B cell (primary cell): ENCODE measurements at regions not wholly inside any gene's neighbourhood (a gene's known extent, or its start where the extent isn't known, plus 50 kb on each side); places are given as distances from the start of the nearest gene placed in this dataset.

Source experiments
- ATAC-seq: fragments of 200-7000 bp; cut with Tn5 transposase; one replicate; pipeline ENCODE4 v1.10.0; 2021; ENCODE audit warnings: low read depth, mild to moderate bottlenecking, moderate number of reproducible peaks, moderate library complexity
- CTCF ChIA-PET: fragments of 350-600 bp; sonication (Branson Sonifier 250); formaldehyde crosslinking; loops from one replicate; lab custom pipeline; 2021; ENCODE audit warnings: antibody characterized with exemption, inconsistent platforms; lab: Charles Lee
- POLR2A ChIA-PET: fragments of 350-600 bp; sonication (Branson Sonifier 250); formaldehyde crosslinking; loops from one replicate; lab custom pipeline; 2021; ENCODE audit warnings: antibody characterized with exemption; lab: Charles Lee
- DNase-seq: peaks from one replicate; pipeline ENCODE4 v3.0.0; 2013
- H2AFZ ChIP-seq: 2 replicates; pipeline ENCODE4 v1.6.1; 2012; ENCODE audit warnings: mild to moderate bottlenecking, low read depth, low read length; ENCODE audit not compliant: insufficient read depth, poor library complexity, severe bottlenecking
- H3K27ac ChIP-seq, 2 donors: 1 replicate in 1 of 2; 2 replicates in 1 of 2; pipeline ENCODE4 v1.5.1; 2012 to 2013; ENCODE audit warnings: low read length in 2 of 2, mild to moderate bottlenecking in 2 of 2, moderate library complexity in 1 of 2
- H3K27me3 ChIP-seq, 4 experiments: fragments of 200-600 bp in 1 of 4; sonication (generic) in 1 of 4; replicated peaks in 1 of 4; 1 replicate in 2 of 4; 2 replicates in 2 of 4; pipeline versions ENCODE4 v1.6.1 to v1.7.0; 2013 to 2016; ENCODE audit warnings: low read length in 3 of 4, mild to moderate bottlenecking in 2 of 4, mixed read lengths in 1 of 4, moderate library complexity in 1 of 4; ENCODE audit not compliant: insufficient read depth in 4 of 4, control insufficient read depth in 3 of 4; ENCODE audit errors: control extremely low read depth in 1 of 4
- H3K36me3 ChIP-seq, 2 experiments: replicated peaks in 1 of 2; 1 replicate in 1 of 2; 2 replicates in 1 of 2; pipeline versions ENCODE4 v1.6.1 to v1.7.1; 2013; ENCODE audit warnings: low read length in 1 of 2; ENCODE audit not compliant: insufficient read depth in 2 of 2, control insufficient read depth in 1 of 2; ENCODE audit errors: control extremely low read depth in 1 of 2, extremely low read depth in 1 of 2
- H3K4me1 ChIP-seq, 2 donors: fragments of 200-600 bp in 1 of 2; sonication (generic) in 1 of 2; 1 replicate in 1 of 2; 2 replicates in 1 of 2; pipeline versions ENCODE4 v1.5.1 to v1.6.1; 2013 to 2017; ENCODE audit warnings: low read length in 2 of 2; ENCODE audit not compliant: control insufficient read depth in 2 of 2, insufficient read depth in 2 of 2
- H3K4me2 ChIP-seq: replicated peaks from 2 replicates; pipeline ENCODE3; 2012; ENCODE audit warnings: mild to moderate bottlenecking, low read depth, low read length; ENCODE audit not compliant: poor library complexity, severe bottlenecking
- H3K4me3 ChIP-seq, 5 experiments: fragments of 200-600 bp in 1 of 5; sonication (generic) in 1 of 5; 1 replicate in 3 of 5; 2 replicates in 2 of 5; pipeline versions ENCODE4 v1.5.1 to v1.7.0; 2011 to 2016; ENCODE audit warnings: low read length in 4 of 5, mild to moderate bottlenecking in 4 of 5, low read depth in 2 of 5, control low read depth in 1 of 5, moderate library complexity in 1 of 5; ENCODE audit not compliant: insufficient read depth in 1 of 5; ENCODE audit errors: control extremely low read depth in 1 of 5, extremely low read depth in 1 of 5
- H3K79me2 ChIP-seq: fragments of 200-600 bp; sonication (generic); one replicate; pipeline ENCODE4 v1.6.0; 2016; ENCODE audit warnings: low read length; ENCODE audit not compliant: control insufficient read depth, insufficient read depth
- H3K9ac ChIP-seq: fragments of 200-600 bp; sonication (generic); 2 replicates; pipeline ENCODE4 v1.6.1; 2017; ENCODE audit warnings: mild to moderate bottlenecking, low read length, moderate library complexity
- H3K9me3 ChIP-seq, 3 donors: one replicate each; pipeline versions ENCODE4 v1.6.1 to v1.7.1; 2013; ENCODE audit warnings: low read length in 2 of 3; ENCODE audit not compliant: control insufficient read depth in 2 of 3, insufficient read depth in 1 of 3; ENCODE audit errors: control extremely low read depth in 1 of 3
- H4K20me1 ChIP-seq: 2 replicates; pipeline ENCODE4 v1.6.0; 2012; ENCODE audit warnings: mild to moderate bottlenecking, low read length; ENCODE audit not compliant: insufficient read depth, control insufficient read depth, poor library complexity, severe bottlenecking
- H3K27ac Mint-ChIP-seq: one replicate; pipeline ENCODE4 v1.8.0; 2021; ENCODE audit warnings: mixed read lengths
- H3K27me3 Mint-ChIP-seq: one replicate; pipeline ENCODE4 v1.8.0; 2021; ENCODE audit warnings: mixed read lengths
- H3K4me1 Mint-ChIP-seq: one replicate; pipeline ENCODE4 v1.8.0; 2021; ENCODE audit warnings: mixed read lengths
- H3K4me3 Mint-ChIP-seq: one replicate; pipeline ENCODE4 v1.8.0; 2021; ENCODE audit warnings: mixed read lengths
- H3K9me3 Mint-ChIP-seq: one replicate; pipeline ENCODE4 v1.8.0; 2022; ENCODE audit warnings: mixed read lengths; ENCODE audit not compliant: insufficient read depth
- CTCF ChIP-seq: fragments of 200-600 bp; IDR thresholded peaks from one replicate; pipeline ENCODE4 v1.8.0; 2022; ENCODE audit warnings: antibody characterized with exemption, mild to moderate bottlenecking
- EZH2 ChIP-seq: IDR thresholded peaks from 2 replicates; pipeline ENCODE4 v1.6.1; 2012; ENCODE audit warnings: borderline replicate concordance, low read depth, mild to moderate bottlenecking, moderate library complexity, low read length; ENCODE audit not compliant: insufficient read depth, poor library complexity, severe bottlenecking
- WGBS: methylation state at CpG from one replicate; pipeline ENCODE4 v1.1.5; 2013; ENCODE audit warnings: missing lambda C conversion rate; ENCODE audit not compliant: insufficient coverage; 5-methylcytosine and 5-hydroxymethylcytosine counted together
- intact Hi-C: fragments of 100-400 bp; cut with micrococcal nuclease; formaldehyde crosslinking; loops from one replicate; pipeline ENCODE4 v1.10.0; 2022

- no CpG with 5 or more reads among the region's 1 CpG for WGBS
- no peak overlapping the region for H2AFZ ChIP-seq
These were observed 339.7 kb downstream of the PTPRC start for GRCh38 chr1:198978523-198978922.

GRCh38 chr1:198986036-198986435 is 347.2 kb downstream of the PTPRC start:
- H3K4me3 ChIP-seq, result no peak overlapping the region
- ATAC-seq, result no peak
- H3K27ac ChIP-seq, result no peak overlapping the region
- H3K9me3 ChIP-seq, result no peaks in the 10 kb centered on the region
- no peak overlapping the region for H3K27ac Mint-ChIP-seq
- WGBS, result no CpG with 5 or more reads among the region's 2 CpGs
- no peaks in the 10 kb centered on the region for H3K27me3 Mint-ChIP-seq
- no peak for DNase-seq
- no peaks in the 10 kb centered on the region for H4K20me1 ChIP-seq
- H3K4me3 Mint-ChIP-seq, result no peak overlapping the region
- no peaks in the 10 kb centered on the region for H3K79me2 ChIP-seq
- no peaks in the 10 kb centered on the region for H3K27me3 ChIP-seq
- peaks cover 2% of the 10 kb centered on the region for H3K9me3 Mint-ChIP-seq
- TF ChIP-seq CTCF (no peak), EZH2 (no peak)
- CTCF ChIA-PET, result no interaction called here
- no peak overlapping the region for H3K4me2 ChIP-seq
- POLR2A ChIA-PET, result no interaction called here
- no peaks in the 10 kb centered on the region for H3K4me1 ChIP-seq
- no peaks in the 10 kb centered on the region for H3K36me3 ChIP-seq
- intact Hi-C loops, result no loop called here
- H3K9ac ChIP-seq, result no peak overlapping the region
- peaks cover 4% of the 10 kb centered on the region for H3K4me1 Mint-ChIP-seq
- no peak overlapping the region for H2AFZ ChIP-seq

More at GRCh38 chr1:198978523-198978922, 339.7 kb downstream of the PTPRC start:
- intact Hi-C loops, result no loop called here
- POLR2A ChIA-PET, result no interaction called here
- no peaks in the 10 kb centered on the region for H3K4me1 Mint-ChIP-seq
- no peaks in the 10 kb centered on the region for H3K36me3 ChIP-seq
- H3K9me3 Mint-ChIP-seq, result no peaks in the 10 kb centered on the region
- H3K27ac ChIP-seq, result no peak overlapping the region
- no peak overlapping the region for H3K27ac Mint-ChIP-seq
- CTCF ChIA-PET, result interaction anchor here (0.6 kb wide), 1 partner anchor 52 kb away, joined by 3 read pairs; no protein-coding TSS in a partner anchor
- no peak overlapping the region for H3K4me3 Mint-ChIP-seq
- H3K4me3 ChIP-seq, result no peak overlapping the region
- TF ChIP-seq EZH2 (no peak), CTCF (no peak)
- H4K20me1 ChIP-seq, result no peaks in the 10 kb centered on the region
- ATAC-seq (no peak), DNase-seq (no peak)
- H3K4me2 ChIP-seq, result no peak overlapping the region
- no peaks in the 10 kb centered on the region for H3K79me2 ChIP-seq
- H3K27me3 ChIP-seq, result no peaks in the 10 kb centered on the region
- no peaks in the 10 kb centered on the region for H3K27me3 Mint-ChIP-seq
- no peak overlapping the region for H3K9ac ChIP-seq
- no peaks in the 10 kb centered on the region for H3K4me1 ChIP-seq
- H3K9me3 ChIP-seq, result no peaks in the 10 kb centered on the region
